Large intestine (tissue), 3 donors: ENCODE measurements at regions not wholly inside any gene's neighbourhood (a gene's known extent, or its start where the extent isn't known, plus 50 kb on each side); places are given as distances from the start of the nearest gene placed in this dataset.
"Not testable (repeated sequence)": the region's sequence is repeated elsewhere in the genome, so short reads cannot be mapped to it uniquely, and the experiment has no call there.

Experiments
- DNase-seq, 2 donors: peaks; one replicate each; pipeline versions ENCODE4 v3.0.0 to v3.0.0-alpha.2; 2013
- H3K27ac ChIP-seq: one replicate; pipeline ENCODE4 v1.5.1; 2013; ENCODE audit warnings: low read length
- H3K27me3 ChIP-seq: 2 replicates; pipeline ENCODE4 v1.6.1; 2013; ENCODE audit warnings: low read length; ENCODE audit not compliant: control insufficient read depth, insufficient read depth
- H3K36me3 ChIP-seq: 2 replicates; pipeline ENCODE4 v1.6.1; 2013; ENCODE audit warnings: low read length; ENCODE audit not compliant: control insufficient read depth, insufficient read depth
- H3K4me1 ChIP-seq: one replicate; pipeline ENCODE4 v1.6.1; 2013; ENCODE audit warnings: low read length; ENCODE audit not compliant: control insufficient read depth, insufficient read depth
- H3K4me3 ChIP-seq: one replicate; pipeline ENCODE4 v1.5.1; 2013; ENCODE audit warnings: low read length
- H3K9me3 ChIP-seq: one replicate; pipeline ENCODE4 v1.6.1; 2013; ENCODE audit warnings: mild to moderate bottlenecking, low read depth, low read length, moderate library complexity; ENCODE audit not compliant: control insufficient read depth
- WGBS: methylation state at CpG from one replicate; pipeline ENCODE4 v1.1.5; 2013; ENCODE audit warnings: low lambda C conversion rate; ENCODE audit not compliant: insufficient coverage; 5-methylcytosine and 5-hydroxymethylcytosine counted together

DNA sequence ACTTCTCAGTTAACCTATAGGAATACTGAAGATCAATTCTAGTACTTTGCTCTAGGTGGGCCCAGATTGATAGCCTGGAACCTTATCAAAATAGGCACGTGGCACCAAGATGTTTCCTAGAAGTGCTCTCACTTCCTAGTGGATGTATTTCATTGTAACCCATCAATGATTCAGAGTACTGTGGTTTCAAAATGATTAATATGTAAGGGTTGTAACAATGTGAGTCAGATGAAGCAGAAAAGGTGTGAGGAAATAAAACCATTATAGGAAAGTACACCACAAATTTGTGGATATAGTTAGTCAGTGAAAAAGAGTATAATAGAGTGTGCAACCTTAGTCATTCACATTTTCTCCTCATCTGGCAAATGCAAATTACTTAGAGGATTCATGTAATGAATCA lies 177.3 kb upstream of the FST start:
- Histone ChIP-seq H3K36me3 (no peaks in the 10 kb centered on the region), H3K4me3 (no peak overlapping the region), H3K9me3 (no peaks in the 10 kb centered on the region), H3K27ac (no peak overlapping the region), H3K4me1 (no peaks in the 10 kb centered on the region), H3K27me3 (no peaks in the 10 kb centered on the region)
- no peak for DNase-seq
- 60% methylated on average over 1 of the region's 1 CpG for WGBS

GRCh38 chr5:53305316-53305715 lies 175.1 kb upstream of the FST start:
- DNase-seq, H3K27ac ChIP-seq, H3K9me3 ChIP-seq, H3K4me3 ChIP-seq, H3K36me3 ChIP-seq, H3K27me3 ChIP-seq, H3K4me1 ChIP-seq: not testable (repeated sequence)
- 75% methylated on average over 1 of the region's 1 CpG for WGBS

- Histone ChIP-seq H3K4me1 (no peaks in the 10 kb centered on the region), H3K27ac (no peak overlapping the region), H3K27me3 (no peaks in the 10 kb centered on the region), H3K9me3 (no peaks in the 10 kb centered on the region), H3K36me3 (no peaks in the 10 kb centered on the region), H3K4me3 (no peak overlapping the region)
- WGBS: 100% methylated on average over 1 of the region's 2 CpGs
- DNase-seq: no peak
Observed at GRCh38 chr5:53309653-53310052, 170.8 kb upstream of the FST start.

- no peaks in the 10 kb centered on the region for H3K36me3 ChIP-seq
- no peaks in the 10 kb centered on the region for H3K4me1 ChIP-seq
- no CpG with 5 or more reads among the region's 2 CpGs for WGBS
- no peaks in the 10 kb centered on the region for H3K9me3 ChIP-seq
- no peaks in the 10 kb centered on the region for H3K27me3 ChIP-seq
- H3K4me3 ChIP-seq: no peak overlapping the region
- no peak for DNase-seq
- no peak overlapping the region for H3K27ac ChIP-seq
Observed at GRCh38 chr5:53311681-53312080, 168.7 kb upstream of the FST start.

DNA sequence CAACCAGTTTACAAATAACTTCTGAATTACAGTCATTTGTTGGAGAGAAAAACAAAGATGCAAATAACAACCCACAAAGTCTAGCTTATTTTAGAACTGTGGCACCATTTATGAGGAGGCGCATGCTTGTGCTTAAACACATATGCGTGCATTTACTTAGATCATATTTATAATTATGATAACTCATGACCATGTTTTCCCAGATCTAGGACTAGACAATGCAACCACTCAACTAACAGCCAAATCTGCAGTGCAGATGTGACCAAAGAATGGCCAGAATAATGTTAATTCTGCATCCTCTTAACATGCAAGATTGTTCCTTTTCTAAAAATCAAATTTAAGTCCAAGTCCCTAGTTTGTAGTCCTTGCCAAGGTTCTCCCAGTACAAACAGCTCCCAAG lies 167.3 kb upstream of the FST start:
- DNase-seq: no peak
- no peak overlapping the region for H3K4me3 ChIP-seq
- H3K27ac ChIP-seq: no peak overlapping the region
- no peaks in the 10 kb centered on the region for H3K36me3 ChIP-seq
- no peaks in the 10 kb centered on the region for H3K4me1 ChIP-seq
- 100% methylated on average over 1 of the region's 2 CpGs for WGBS
- H3K9me3 ChIP-seq: no peaks in the 10 kb centered on the region
- H3K27me3 ChIP-seq: no peaks in the 10 kb centered on the region

DNA sequence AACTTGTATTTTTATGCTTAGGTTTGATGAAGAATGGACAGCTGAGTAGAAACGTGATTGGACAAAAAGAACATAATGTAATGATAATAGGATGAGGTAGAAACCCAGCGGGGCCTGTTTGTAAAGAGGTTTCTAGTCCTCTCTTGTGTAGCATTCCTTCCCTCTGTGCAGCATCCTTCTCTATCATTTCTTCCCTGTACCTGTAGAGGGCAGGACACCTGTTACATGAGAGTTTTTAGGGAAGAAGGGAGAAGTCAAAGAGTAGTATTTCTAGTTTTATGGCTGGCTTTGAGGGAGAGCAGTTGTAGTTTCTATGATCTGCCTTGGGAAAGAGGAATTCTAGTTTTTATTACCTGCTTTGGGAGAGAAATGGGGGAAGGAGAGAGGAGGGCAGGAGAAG lies 162.1 kb upstream of the FST start:
- Histone ChIP-seq H3K36me3 (no peaks in the 10 kb centered on the region), H3K27me3 (no peaks in the 10 kb centered on the region), H3K4me1 (no peaks in the 10 kb centered on the region), H3K9me3 (no peaks in the 10 kb centered on the region), H3K27ac (no peak overlapping the region), H3K4me3 (no peak overlapping the region)
- WGBS: 61% methylated on average over 2 of the region's 2 CpGs
- no peak for DNase-seq

GRCh38 chr5:53319315-53319714 lies 161.1 kb upstream of the FST start:
- no peak for DNase-seq
- H3K36me3 ChIP-seq: no peaks in the 10 kb centered on the region
- WGBS: no CpG with 5 or more reads among the region's 5 CpGs

GRCh38 chr5:53321073-53321472 lies 159.4 kb upstream of the FST start:
- WGBS: 100% methylated on average over 1 of the region's 1 CpG
- H3K4me1 ChIP-seq: no peaks in the 10 kb centered on the region

More at GRCh38 chr5:53319315-53319714, 161.1 kb upstream of the FST start:
- H3K4me3 ChIP-seq: no peak overlapping the region
- H3K27ac ChIP-seq: no peak overlapping the region
- no peaks in the 10 kb centered on the region for H3K27me3 ChIP-seq
- H3K4me1 ChIP-seq: no peaks in the 10 kb centered on the region
- no peaks in the 10 kb centered on the region for H3K9me3 ChIP-seq

DNA sequence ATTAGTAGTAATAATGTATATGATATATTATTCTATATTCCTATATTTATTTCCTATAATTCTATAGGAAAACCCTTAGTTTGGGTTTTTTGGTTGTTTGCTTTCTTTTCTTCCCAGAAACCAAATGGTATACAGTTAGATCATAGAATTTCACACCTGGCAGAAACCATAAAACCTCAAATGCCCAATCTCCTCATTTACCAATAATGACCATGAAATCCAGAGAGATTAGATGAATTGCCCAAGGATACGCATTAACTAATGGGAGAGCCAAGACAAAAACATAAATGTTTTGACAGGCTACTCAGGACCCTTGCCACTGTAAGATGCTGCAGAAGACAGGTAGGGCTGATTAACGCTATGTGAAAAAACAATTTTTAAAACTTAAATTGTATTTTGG lies 158.7 kb upstream of the FST start:
- no peak overlapping the region for H3K4me3 ChIP-seq
- H3K9me3 ChIP-seq: no peaks in the 10 kb centered on the region
- DNase-seq: no peak
- H3K27ac ChIP-seq: no peak overlapping the region
- no peaks in the 10 kb centered on the region for H3K36me3 ChIP-seq
- H3K4me1 ChIP-seq: no peaks in the 10 kb centered on the region
- 67% methylated on average over 1 of the region's 2 CpGs for WGBS
- H3K27me3 ChIP-seq: no peaks in the 10 kb centered on the region

More at GRCh38 chr5:53321073-53321472, 159.4 kb upstream of the FST start:
- no peak for DNase-seq
- H3K27ac ChIP-seq: no peak overlapping the region
- H3K27me3 ChIP-seq: no peaks in the 10 kb centered on the region
- H3K9me3 ChIP-seq: no peaks in the 10 kb centered on the region
- H3K4me3 ChIP-seq: no peak overlapping the region
- no peaks in the 10 kb centered on the region for H3K36me3 ChIP-seq

GRCh38 chr5:53322257-53322656 lies 158.2 kb upstream of the FST start:
- Histone ChIP-seq H3K36me3 (no peaks in the 10 kb centered on the region), H3K27me3 (no peaks in the 10 kb centered on the region), H3K4me1 (no peaks in the 10 kb centered on the region), H3K4me3 (no peak overlapping the region), H3K9me3 (no peaks in the 10 kb centered on the region), H3K27ac (no peak overlapping the region)
- WGBS: no CpG with 5 or more reads among the region's 1 CpG
- DNase-seq: no peak

- Histone ChIP-seq H3K4me3 (no peak overlapping the region), H3K27ac (no peak overlapping the region), H3K9me3 (no peaks in the 10 kb centered on the region), H3K4me1 (no peaks in the 10 kb centered on the region), H3K27me3 (no peaks in the 10 kb centered on the region), H3K36me3 (no peaks in the 10 kb centered on the region)
- WGBS: no CpG with 5 or more reads among the region's 2 CpGs
- DNase-seq: no peak
Observed at GRCh38 chr5:53323511-53323910, 156.9 kb upstream of the FST start.
